ENCODE measurements at regions not wholly inside any gene's neighbourhood (a gene's known extent, or its start where the extent isn't known, plus 50 kb on each side); places are given as distances from the start of the nearest gene placed in this dataset.

GRCh38 chr2:207362716-207363115, 167.0 kb upstream of the CREB1 start:
- no peak for TF ChIP-seq NFIC (IDR thresholded peaks at IDR 0.05)
- no peak for TF ChIP-seq RAD21 (IDR thresholded peaks at IDR 0.05; ENCODE audit: low read depth)
- no peak for TF ChIP-seq FOXM1 (IDR thresholded peaks at IDR 0.05; ENCODE audit: borderline replicate concordance, low read depth)
- no peak for TF ChIP-seq EGR1 (IDR thresholded peaks at IDR 0.05)
- TF ChIP-seq CREB1 (IDR thresholded peaks at IDR 0.05; ENCODE audit: low read depth), result no peak
- TF ChIP-seq TAF1 (IDR thresholded peaks at IDR 0.05; ENCODE audit: low read depth), result no peak
- no peak for TF ChIP-seq MAX (IDR thresholded peaks at IDR 0.05)
- no peak for TF ChIP-seq USF1 (IDR thresholded peaks at IDR 0.05)
- TF ChIP-seq EP300 (IDR thresholded peaks at IDR 0.05; ENCODE audit: borderline replicate concordance), result no peak
- no peak for TF ChIP-seq TEAD4 (IDR thresholded peaks at IDR 0.05)
- TF ChIP-seq TCF12 (IDR thresholded peaks at IDR 0.05; ENCODE audit: low read depth), result no peak
- TF ChIP-seq CEBPB (IDR thresholded peaks at IDR 0.05), result no peak
- no peak for TF ChIP-seq YY1 (IDR thresholded peaks at IDR 0.05; ENCODE audit: low read depth)
- no peak for TF ChIP-seq REST (IDR thresholded peaks at IDR 0.05; ENCODE audit: low read depth)
- no peak for TF ChIP-seq ZBTB7A (IDR thresholded peaks at IDR 0.05; ENCODE audit: low read depth)

GRCh38 chr2:207363761-207364290, 165.9 kb upstream of the CREB1 start:
- TF ChIP-seq TCF12 (IDR thresholded peaks at IDR 0.05; ENCODE audit: low read depth) (no peak), NFIC (IDR thresholded peaks at IDR 0.05) (no peak)

- TF ChIP-seq USF1 (IDR thresholded peaks at IDR 0.05) (no peak), EGR1 (IDR thresholded peaks at IDR 0.05) (no peak), TCF12 (IDR thresholded peaks at IDR 0.05; ENCODE audit: low read depth) (no peak), FOXM1 (IDR thresholded peaks at IDR 0.05; ENCODE audit: borderline replicate concordance, low read depth) (no peak), REST (IDR thresholded peaks at IDR 0.05; ENCODE audit: low read depth) (no peak)
Observed at GRCh38 chr2:207370646-207371045, 159.1 kb upstream of the CREB1 start.

GRCh38 chr2:207371877-207372276, 157.9 kb upstream of the CREB1 start:
- no peak for TF ChIP-seq FOXM1 (IDR thresholded peaks at IDR 0.05; ENCODE audit: borderline replicate concordance, low read depth)
- TF ChIP-seq TEAD4 (IDR thresholded peaks at IDR 0.05), result no peak
- TF ChIP-seq REST (IDR thresholded peaks at IDR 0.05; ENCODE audit: low read depth), result no peak
- no peak for TF ChIP-seq EP300 (IDR thresholded peaks at IDR 0.05; ENCODE audit: borderline replicate concordance)
- TF ChIP-seq USF1 (IDR thresholded peaks at IDR 0.05), result no peak
- TF ChIP-seq TAF1 (IDR thresholded peaks at IDR 0.05; ENCODE audit: low read depth), result no peak
- no peak for TF ChIP-seq CEBPB (IDR thresholded peaks at IDR 0.05)
- TF ChIP-seq TCF12 (IDR thresholded peaks at IDR 0.05; ENCODE audit: low read depth), result no peak
- no peak for TF ChIP-seq CREB1 (IDR thresholded peaks at IDR 0.05; ENCODE audit: low read depth)
- no peak for TF ChIP-seq EGR1 (IDR thresholded peaks at IDR 0.05)

- TF ChIP-seq FOXM1 (IDR thresholded peaks at IDR 0.05; ENCODE audit: borderline replicate concordance, low read depth), result no peak
- no peak for TF ChIP-seq TAF1 (IDR thresholded peaks at IDR 0.05; ENCODE audit: low read depth)
Observed at GRCh38 chr2:207372483-207372882, 157.3 kb upstream of the CREB1 start.

All from Ishikawa (cell line).